ENCODE measurements at regions not wholly inside any gene's neighbourhood (a gene's known extent, or its start where the extent isn't known, plus 50 kb on each side); places are given as distances from the start of the nearest gene placed in this dataset.

DNA sequence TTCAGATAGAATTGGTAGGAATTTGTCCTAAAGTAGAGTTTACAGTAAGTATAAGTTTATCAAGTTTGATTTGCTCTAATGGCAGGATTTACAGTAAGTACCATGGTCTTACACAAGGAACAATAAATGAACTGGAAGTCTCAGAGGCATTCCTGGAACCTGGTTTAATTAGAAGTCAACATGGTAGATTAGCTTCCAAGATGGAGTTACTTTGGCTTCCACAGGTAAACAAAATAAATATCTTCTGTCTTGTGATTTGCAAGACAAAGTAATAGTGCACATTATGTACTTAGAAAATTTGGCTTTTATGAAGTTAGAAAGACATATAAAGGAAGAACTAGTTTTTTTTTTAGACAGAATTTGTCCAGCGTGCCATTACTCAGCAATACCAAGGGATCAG, 190.7 kb downstream of the GLUD2 start:
- Histone ChIP-seq H3K9me3 (ENCODE audit: control insufficient read depth in 1 of 2, insufficient read depth in 1 of 2, low read length in 2 of 2) (no peaks in the 10 kb centered on the region), H3K27ac (ENCODE audit: low read depth in 1 of 2, low read length in 2 of 2) (no peak overlapping the region), H3K4me3 (ENCODE audit: low read length) (no peak overlapping the region), H3K4me1 (ENCODE audit: insufficient read depth, low read length) (no peaks in the 10 kb centered on the region), H3K27me3 (ENCODE audit: control insufficient read depth in 1 of 2, insufficient read depth in 2 of 2, low read length in 2 of 2) (no peaks in the 10 kb centered on the region), H3K36me3 (ENCODE audit: insufficient read depth, low read length) (no peaks in the 10 kb centered on the region)
- CTCF ChIA-PET: no interaction called here
- no peak overlapping the region for H3K27ac Mint-ChIP-seq
- DNase-seq (no peak), ATAC-seq (ENCODE audit: poor library complexity) (no peak)
- H3K27me3 Mint-ChIP-seq: no peaks in the 10 kb centered on the region
- intact Hi-C loops (cut with DNase I, micrococcal nuclease): no loop called here
- TF ChIP-seq, protein P1, sequence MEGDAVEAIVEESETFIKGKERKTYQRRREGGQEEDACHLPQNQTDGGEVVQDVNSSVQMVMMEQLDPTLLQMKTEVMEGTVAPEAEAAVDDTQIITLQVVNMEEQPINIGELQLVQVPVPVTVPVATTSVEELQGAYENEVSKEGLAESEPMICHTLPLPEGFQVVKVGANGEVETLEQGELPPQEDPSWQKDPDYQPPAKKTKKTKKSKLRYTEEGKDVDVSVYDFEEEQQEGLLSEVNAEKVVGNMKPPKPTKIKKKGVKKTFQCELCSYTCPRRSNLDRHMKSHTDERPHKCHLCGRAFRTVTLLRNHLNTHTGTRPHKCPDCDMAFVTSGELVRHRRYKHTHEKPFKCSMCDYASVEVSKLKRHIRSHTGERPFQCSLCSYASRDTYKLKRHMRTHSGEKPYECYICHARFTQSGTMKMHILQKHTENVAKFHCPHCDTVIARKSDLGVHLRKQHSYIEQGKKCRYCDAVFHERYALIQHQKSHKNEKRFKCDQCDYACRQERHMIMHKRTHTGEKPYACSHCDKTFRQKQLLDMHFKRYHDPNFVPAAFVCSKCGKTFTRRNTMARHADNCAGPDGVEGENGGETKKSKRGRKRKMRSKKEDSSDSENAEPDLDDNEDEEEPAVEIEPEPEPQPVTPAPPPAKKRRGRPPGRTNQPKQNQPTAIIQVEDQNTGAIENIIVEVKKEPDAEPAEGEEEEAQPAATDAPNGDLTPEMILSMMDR (IDR thresholded peaks at IDR 0.05): no peak
- no peaks in the 10 kb centered on the region for H3K36me3 Mint-ChIP-seq (ENCODE audit: low read depth)
- POLR2A ChIA-PET: no interaction called here
- H3K9me3 Mint-ChIP-seq: no peaks in the 10 kb centered on the region
- no peak overlapping the region for H3K4me3 Mint-ChIP-seq
- no peaks in the 10 kb centered on the region for H3K4me1 Mint-ChIP-seq (ENCODE audit: low read depth)

DNA sequence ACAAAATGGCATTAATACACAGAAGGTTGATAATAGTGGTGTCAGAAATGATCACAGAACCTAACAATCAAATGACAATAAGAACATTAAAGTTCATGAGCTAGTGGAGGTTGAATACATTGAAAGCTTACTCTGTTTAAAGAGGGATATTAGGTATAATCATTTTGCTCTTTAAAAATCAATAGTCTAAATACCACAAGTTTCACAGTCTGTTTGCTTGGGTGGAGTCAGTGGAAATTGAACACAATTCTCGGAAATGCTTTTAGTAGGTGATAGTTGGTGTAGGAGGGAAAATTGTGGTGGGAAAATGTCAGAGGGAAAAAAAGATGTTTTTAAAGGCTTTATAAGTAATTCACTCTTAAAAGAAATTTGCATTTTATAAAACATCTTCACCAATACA, 197.1 kb downstream of the GLUD2 start:
- intact Hi-C loops (cut with DNase I, micrococcal nuclease): no loop called here
- Histone ChIP-seq H3K27ac (ENCODE audit: low read depth in 1 of 2, low read length in 2 of 2) (no peak overlapping the region), H3K4me1 (ENCODE audit: insufficient read depth, low read length) (no peaks in the 10 kb centered on the region), H3K4me3 (ENCODE audit: low read length) (no peak overlapping the region), H3K36me3 (ENCODE audit: insufficient read depth, low read length) (no peaks in the 10 kb centered on the region), H3K27me3 (ENCODE audit: control insufficient read depth in 1 of 2, insufficient read depth in 2 of 2, low read length in 2 of 2) (no peaks in the 10 kb centered on the region), H3K9me3 (ENCODE audit: control insufficient read depth in 1 of 2, insufficient read depth in 1 of 2, low read length in 2 of 2) (no peaks in the 10 kb centered on the region)
- no peaks in the 10 kb centered on the region for H3K27me3 Mint-ChIP-seq
- H3K9me3 Mint-ChIP-seq: no peaks in the 10 kb centered on the region
- no peaks in the 10 kb centered on the region for H3K4me1 Mint-ChIP-seq (ENCODE audit: low read depth)
- no peak overlapping the region for H3K4me3 Mint-ChIP-seq
- TF ChIP-seq, protein P1 (IDR thresholded peaks at IDR 0.05): no peak
- no peak for ATAC-seq (ENCODE audit: poor library complexity)
- no peak for DNase-seq
- CTCF ChIA-PET: no interaction called here
- POLR2A ChIA-PET: no interaction called here
- H3K36me3 Mint-ChIP-seq (ENCODE audit: low read depth): no peaks in the 10 kb centered on the region
- no peak overlapping the region for H3K27ac Mint-ChIP-seq

DNA sequence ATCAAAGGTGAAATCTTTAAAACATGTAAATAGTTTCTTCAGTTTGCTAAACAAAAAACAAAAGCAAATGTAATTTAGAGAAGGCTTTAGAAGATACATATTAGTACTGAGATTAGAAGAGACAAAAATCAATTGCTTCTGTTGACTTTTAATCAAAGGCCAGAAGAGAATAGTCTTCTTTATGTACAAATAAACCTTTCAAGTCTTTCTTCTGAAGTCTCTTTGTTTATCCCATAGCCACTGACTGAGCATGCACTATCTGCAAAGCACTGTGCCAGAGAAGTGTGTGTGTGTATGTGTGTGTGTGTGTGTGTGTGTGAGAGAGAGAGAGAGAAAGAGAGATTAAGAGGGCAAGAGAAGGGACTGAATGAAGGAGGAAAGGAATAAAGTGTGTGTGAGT, 198.4 kb downstream of the GLUD2 start:
- H3K27me3 Mint-ChIP-seq: no peaks in the 10 kb centered on the region
- no peaks in the 10 kb centered on the region for H3K36me3 ChIP-seq (ENCODE audit: insufficient read depth, low read length)
- H3K4me3 ChIP-seq (ENCODE audit: low read length): no peak overlapping the region
- DNase-seq (no peak), ATAC-seq (ENCODE audit: poor library complexity) (no peak)
- TF ChIP-seq, protein P1 (IDR thresholded peaks at IDR 0.05): no peak
- ChIA-PET CTCF (no interaction called here), POLR2A (no interaction called here)
- intact Hi-C loops (cut with DNase I, micrococcal nuclease): no loop called here
- no peaks in the 10 kb centered on the region for H3K4me1 Mint-ChIP-seq (ENCODE audit: low read depth)
- no peaks in the 10 kb centered on the region for H3K27me3 ChIP-seq (ENCODE audit: control insufficient read depth in 1 of 2, insufficient read depth in 2 of 2, low read length in 2 of 2)
- no peak overlapping the region for H3K4me3 Mint-ChIP-seq
- H3K27ac Mint-ChIP-seq: no peak overlapping the region
- H3K9me3 Mint-ChIP-seq: no peaks in the 10 kb centered on the region
- H3K4me1 ChIP-seq (ENCODE audit: insufficient read depth, low read length): no peaks in the 10 kb centered on the region
- no peaks in the 10 kb centered on the region for H3K36me3 Mint-ChIP-seq (ENCODE audit: low read depth)
- H3K9me3 ChIP-seq (ENCODE audit: control insufficient read depth in 1 of 2, insufficient read depth in 1 of 2, low read length in 2 of 2): no peaks in the 10 kb centered on the region
- H3K27ac ChIP-seq (ENCODE audit: low read depth in 1 of 2, low read length in 2 of 2): no peak overlapping the region
